Kidney (tissue), 13 donors: ENCODE measurements at regions not wholly inside any gene's neighbourhood (a gene's known extent, or its start where the extent isn't known, plus 50 kb on each side); places are given as distances from the start of the nearest gene placed in this dataset.
A peak's percentile ranks its signal among the peaks of the same experiment; 100 is the strongest.

Experiments used
- DNase-seq, 5 donors: peaks; one replicate each; pipeline ENCODE4 v3.0.0-alpha.2; 2013 to 2020
- FAIRE-seq: peaks from 2 replicates; lab custom pipeline; 2012; peaks lifted over from hg19 to GRCh38; lab: Jason Lieb, UNC
- H3K27ac ChIP-seq, 2 donors: one replicate each; pipeline ENCODE4 v1.7.0; 2013; ENCODE audit warnings: low read depth in 2 of 2, low read length in 2 of 2, inconsistent platforms in 1 of 2
- H3K27me3 ChIP-seq: one replicate; pipeline ENCODE4 v1.7.1; 2013; ENCODE audit warnings: low read length, inconsistent platforms; ENCODE audit not compliant: control insufficient read depth, insufficient read depth
- H3K36me3 ChIP-seq, 3 donors: one replicate each; pipeline versions ENCODE4 v1.7.0 to v1.7.1; 2013; ENCODE audit warnings: low read length in 3 of 3, control low read depth in 1 of 3, inconsistent platforms in 1 of 3; ENCODE audit not compliant: insufficient read depth in 3 of 3, control insufficient read depth in 2 of 3
- H3K4me1 ChIP-seq, 3 donors: one replicate each; pipeline versions ENCODE4 v1.7.0 to v1.7.1; 2013; ENCODE audit warnings: low read length in 3 of 3, inconsistent platforms in 1 of 3, low read depth in 1 of 3; ENCODE audit not compliant: control insufficient read depth in 2 of 3, insufficient read depth in 2 of 3
- H3K4me3 ChIP-seq, 3 donors: one replicate each; pipeline versions ENCODE4 v1.7.0 to v1.8.1; 2013; ENCODE audit warnings: low read length in 3 of 3, control low read depth in 1 of 3, inconsistent platforms in 1 of 3
- H3K9ac ChIP-seq, 3 donors: one replicate each; pipeline versions ENCODE4 v1.7.0 to v1.7.1; 2013; ENCODE audit warnings: low read length in 3 of 3, control low read depth in 1 of 3, inconsistent platforms in 1 of 3
- H3K9me3 ChIP-seq, 3 donors: one replicate each; pipeline versions ENCODE4 v1.7.0 to v1.7.1; 2013; ENCODE audit warnings: low read length in 3 of 3, control low read depth in 1 of 3, inconsistent platforms in 1 of 3; ENCODE audit not compliant: control insufficient read depth in 2 of 3, insufficient read depth in 1 of 3
- CTCF ChIP-seq: IDR thresholded peaks from 3 replicates; pipeline ENCODE4 v1.5.1; 2012; ENCODE audit warnings: mild to moderate bottlenecking, moderate library complexity, borderline replicate concordance; ENCODE audit not compliant: insufficient read depth; ENCODE audit errors: extremely low read depth
- intact Hi-C: fragments of 100-400 bp; cut with DNase I; formaldehyde crosslinking; loops from one replicate; pipeline ENCODE4 v1.11.1; 2022
- donor health status: control.
- donor health status: control.
- donor health status: control.
- donor health status: control.
- donor health status: control.
- donor health status: DM: yes; HTN: yes; CAD: no.
- donor health status: Normal renal cell carcinoma (clear cell type).

GRCh38 chr2:88827821-88828220, 136.3 kb downstream of the RPIA start:
- Histone ChIP-seq H3K4me3 (no peak overlapping the region), H3K27ac (no peak overlapping the region), H3K9me3 (no peaks in the 10 kb centered on the region), H3K27me3 (no peaks in the 10 kb centered on the region), H3K36me3 (no peaks in the 10 kb centered on the region), H3K4me1 (no peaks in the 10 kb centered on the region), H3K9ac (no peak overlapping the region)
- intact Hi-C loops, result no loop called here
- no peak for DNase-seq
- FAIRE-seq, result no peak
- no peak for TF ChIP-seq CTCF

GRCh38 chr2:88828397-88829137, 137.1 kb downstream of the RPIA start:
- H3K4me3 ChIP-seq, result no peak overlapping the region
- no peaks in the 10 kb centered on the region for H3K9me3 ChIP-seq
- H3K4me1 ChIP-seq, result no peaks in the 10 kb centered on the region
- peak in 2 of 5 donors; percentile 30 to 71 for DNase-seq
- no peaks in the 10 kb centered on the region for H3K36me3 ChIP-seq
- TF ChIP-seq CTCF, result no peak
- no peaks in the 10 kb centered on the region for H3K27me3 ChIP-seq
- intact Hi-C loops, result no loop called here
- no peak overlapping the region for H3K9ac ChIP-seq
- no peak overlapping the region for H3K27ac ChIP-seq
- FAIRE-seq, result no peak

GRCh38 chr2:88829607-88830463, 138.4 kb downstream of the RPIA start:
- no peak for TF ChIP-seq CTCF
- no peaks in the 10 kb centered on the region for H3K9me3 ChIP-seq
- no peaks in the 10 kb centered on the region for H3K27me3 ChIP-seq
- FAIRE-seq, result no peak
- intact Hi-C loops, result no loop called here
- no peak overlapping the region for H3K4me3 ChIP-seq
- no peaks in the 10 kb centered on the region for H3K4me1 ChIP-seq
- no peak overlapping the region for H3K9ac ChIP-seq
- DNase-seq, result no peak
- H3K36me3 ChIP-seq, result no peaks in the 10 kb centered on the region
- no peak overlapping the region for H3K27ac ChIP-seq
